Astrocyte of the spinal cord (primary cell): ENCODE measurements at regions not wholly inside any gene's neighbourhood (a gene's known extent, or its start where the extent isn't known, plus 50 kb on each side); places are given as distances from the start of the nearest gene placed in this dataset.

Experiments used
- DNase-seq: peaks from one replicate; pipeline ENCODE4 v3.0.0; 2011; ENCODE audit warnings: low read depth, low spot score
- H3K4me3 ChIP-seq: 2 replicates; pipeline ENCODE4 v1.5.1; 2011; ENCODE audit warnings: low read depth, mild to moderate bottlenecking, low read length, moderate library complexity
- CTCF ChIP-seq: IDR thresholded peaks from 2 replicates; pipeline ENCODE4 v1.5.1; 2012; ENCODE audit warnings: low read depth, mild to moderate bottlenecking, low read length, inconsistent platforms
- in situ Hi-C: cut with HindIII; loops from 2 replicates; pipeline ENCODE4 v1.10.0; 2017; ENCODE audit warnings: low sequenced_read_pairs

GRCh38 chr1:90557706-90558105 lies 159.4 kb downstream of the BARHL2 start:
- DNase-seq: no peak
- in situ Hi-C loops: no loop called here
- TF ChIP-seq CTCF: no peak
- H3K4me3 ChIP-seq: no peak overlapping the region

DNA sequence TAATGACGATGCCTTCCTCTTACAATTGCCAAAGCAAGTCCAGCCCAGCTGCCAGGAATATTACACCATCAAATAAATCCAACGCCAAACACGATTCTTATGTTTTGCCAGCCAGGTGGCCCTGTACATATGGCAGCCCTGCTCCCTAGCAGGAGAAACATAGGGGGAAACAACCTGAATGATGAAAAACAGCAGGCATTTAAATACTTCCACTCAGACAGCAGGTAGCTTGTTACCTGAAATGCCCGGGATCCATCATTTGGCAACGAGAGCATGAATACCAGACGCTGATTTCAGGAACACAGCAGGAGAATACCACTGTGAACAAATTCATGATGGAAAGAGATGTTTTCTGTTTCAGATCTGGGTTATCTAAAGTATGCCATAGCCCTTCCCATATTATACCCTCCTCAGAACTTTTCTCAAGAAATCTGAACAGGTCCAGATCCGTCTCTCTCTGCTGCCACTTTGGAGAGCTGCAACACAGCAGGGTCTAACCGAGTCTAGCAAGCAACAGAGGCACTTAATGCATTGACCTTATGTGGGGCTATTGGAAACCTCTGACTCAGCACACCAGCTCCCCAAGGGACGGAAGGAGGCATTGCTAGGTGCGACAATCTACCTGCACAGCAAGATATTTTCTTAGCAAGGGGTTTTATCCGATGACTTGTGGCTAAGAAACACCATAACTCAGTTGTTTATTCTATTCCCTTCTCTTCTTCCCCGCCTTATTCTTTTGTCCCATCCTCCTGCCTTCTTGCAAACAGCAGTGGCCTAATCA lies 166.3 kb downstream of the BARHL2 start:
- DNase-seq: no peak
- no peak overlapping the region for H3K4me3 ChIP-seq
- no peak for TF ChIP-seq CTCF
- in situ Hi-C loops: no loop called here

GRCh38 chr1:90544356-90544755 lies 172.7 kb downstream of the BARHL2 start:
- in situ Hi-C loops: no loop called here
- no peak overlapping the region for H3K4me3 ChIP-seq
- TF ChIP-seq CTCF: no peak
- no peak for DNase-seq

DNA sequence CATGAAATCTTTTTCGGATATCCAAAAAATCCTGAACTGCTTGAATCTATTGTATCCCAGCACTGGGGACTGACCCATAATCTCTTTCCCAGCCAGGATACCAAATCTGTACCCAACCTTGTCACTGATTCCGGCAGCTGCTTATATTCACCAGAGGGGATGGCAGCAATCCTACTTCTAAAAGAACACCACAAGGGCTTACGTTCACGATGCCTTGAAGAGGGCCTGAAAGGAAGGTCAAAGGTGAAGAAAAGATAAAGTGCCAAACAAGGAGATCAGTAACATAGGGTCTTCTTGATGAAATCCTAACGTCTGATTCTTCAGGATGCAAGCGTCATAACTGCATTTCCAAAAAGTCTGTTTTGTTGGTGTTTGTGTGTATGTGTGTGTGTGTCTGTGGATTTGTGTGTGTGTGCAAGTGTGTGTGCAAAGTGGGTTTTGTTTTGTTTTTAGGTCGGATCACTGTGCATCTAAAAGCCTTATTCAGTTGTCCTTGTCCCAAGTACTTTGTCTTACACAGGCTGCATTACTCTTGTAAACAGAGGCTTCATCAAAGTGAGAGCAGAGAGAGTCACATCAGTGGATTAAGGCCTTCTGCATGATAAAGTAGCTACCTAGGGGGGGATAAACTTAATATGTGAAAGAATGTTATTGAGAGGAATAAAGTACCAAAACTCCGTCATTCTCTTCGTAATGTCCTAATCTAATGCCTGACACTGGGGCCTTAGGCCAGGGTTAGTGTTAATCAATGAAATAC lies 179.3 kb downstream of the BARHL2 start:
- in situ Hi-C loops: no loop called here
- H3K4me3 ChIP-seq: no peak overlapping the region
- DNase-seq: no peak
- no peak for TF ChIP-seq CTCF

GRCh38 chr1:90534663-90535295 lies 182.3 kb downstream of the BARHL2 start:
- no peak for TF ChIP-seq CTCF
- H3K4me3 ChIP-seq: no peak overlapping the region
- in situ Hi-C loops: no loop called here
- DNase-seq: no peak

DNA sequence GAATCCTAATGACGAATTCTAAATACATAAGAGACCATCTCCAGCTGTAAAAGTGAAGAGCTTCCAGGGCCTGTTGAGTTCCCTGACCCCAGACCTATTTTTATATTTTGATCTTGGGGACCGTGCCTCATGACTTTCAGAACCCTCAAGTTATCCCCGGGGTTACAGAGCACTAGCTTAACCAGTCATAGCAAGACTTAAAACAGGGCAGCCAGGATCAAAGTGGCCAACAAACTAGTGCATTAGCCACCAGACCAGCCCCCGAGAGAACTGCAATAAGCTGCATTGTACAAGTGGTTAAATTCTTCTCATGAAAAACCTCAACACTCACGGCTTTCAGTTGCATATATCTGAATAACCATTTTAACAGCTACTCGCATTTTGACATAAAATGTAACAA lies 183.0 kb downstream of the BARHL2 start:
- TF ChIP-seq CTCF: no peak
- no peak overlapping the region for H3K4me3 ChIP-seq
- no peak for DNase-seq
- in situ Hi-C loops: no loop called here
